Adrenal gland (tissue), 5 donors: ENCODE measurements at regions not wholly inside any gene's neighbourhood (a gene's known extent, or its start where the extent isn't known, plus 50 kb on each side); places are given as distances from the start of the nearest gene placed in this dataset.

ENCODE experiments used
- POLR2A ChIP-seq, 2 donors: fragments of 450-650 bp; IDR thresholded peaks; one replicate each; pipeline ENCODE4 v1.6.1; 2017; ENCODE audit warnings: antibody characterized with exemption in 2 of 2, mild to moderate bottlenecking in 2 of 2, moderate library complexity in 1 of 2
- TF ChIP-seq, protein P1 (sequence below), 6 experiments: fragments of 450-650 bp in 4 of 6; fragments of 200-600 bp in 2 of 6; sonication (generic) in 1 of 6; IDR thresholded peaks; 1 replicate in 5 of 6; 2 replicates in 1 of 6; pipeline versions ENCODE4 v1.5.1 to v1.8.0; 2016 to 2021; ENCODE audit warnings: antibody characterized with exemption in 6 of 6, mild to moderate bottlenecking in 2 of 6, moderate library complexity in 1 of 6
- donor health status: DM: no; HTN: no; CAD: no.

DNA sequence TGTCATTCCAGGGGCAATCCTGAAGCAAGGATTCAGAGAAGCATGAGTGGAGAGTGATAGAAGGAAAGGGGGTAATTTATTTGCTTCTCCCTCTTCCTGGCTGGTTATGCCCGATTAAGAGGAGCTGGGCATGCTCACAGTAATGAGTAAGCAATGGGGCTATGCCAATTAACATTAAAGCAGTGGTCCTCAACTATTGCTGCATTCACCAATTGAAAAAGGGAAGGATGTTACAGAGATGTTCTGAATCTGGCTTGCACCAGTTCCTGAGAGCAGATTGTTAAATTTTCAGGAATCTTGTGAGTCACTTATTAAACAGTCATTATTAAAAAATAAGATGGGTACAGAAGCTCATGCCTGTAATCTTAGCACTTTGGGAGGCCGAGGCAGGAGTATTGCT, 85.9 kb upstream of the ZBTB20 start:
- no peak for TF ChIP-seq POLR2A (IDR thresholded peaks at IDR 0.05)
- TF ChIP-seq, protein P1, sequence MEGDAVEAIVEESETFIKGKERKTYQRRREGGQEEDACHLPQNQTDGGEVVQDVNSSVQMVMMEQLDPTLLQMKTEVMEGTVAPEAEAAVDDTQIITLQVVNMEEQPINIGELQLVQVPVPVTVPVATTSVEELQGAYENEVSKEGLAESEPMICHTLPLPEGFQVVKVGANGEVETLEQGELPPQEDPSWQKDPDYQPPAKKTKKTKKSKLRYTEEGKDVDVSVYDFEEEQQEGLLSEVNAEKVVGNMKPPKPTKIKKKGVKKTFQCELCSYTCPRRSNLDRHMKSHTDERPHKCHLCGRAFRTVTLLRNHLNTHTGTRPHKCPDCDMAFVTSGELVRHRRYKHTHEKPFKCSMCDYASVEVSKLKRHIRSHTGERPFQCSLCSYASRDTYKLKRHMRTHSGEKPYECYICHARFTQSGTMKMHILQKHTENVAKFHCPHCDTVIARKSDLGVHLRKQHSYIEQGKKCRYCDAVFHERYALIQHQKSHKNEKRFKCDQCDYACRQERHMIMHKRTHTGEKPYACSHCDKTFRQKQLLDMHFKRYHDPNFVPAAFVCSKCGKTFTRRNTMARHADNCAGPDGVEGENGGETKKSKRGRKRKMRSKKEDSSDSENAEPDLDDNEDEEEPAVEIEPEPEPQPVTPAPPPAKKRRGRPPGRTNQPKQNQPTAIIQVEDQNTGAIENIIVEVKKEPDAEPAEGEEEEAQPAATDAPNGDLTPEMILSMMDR (IDR thresholded peaks at IDR 0.05) = no peak
